HL-60 (cell line): ENCODE measurements at regions not wholly inside any gene's neighbourhood (a gene's known extent, or its start where the extent isn't known, plus 50 kb on each side); places are given as distances from the start of the nearest gene placed in this dataset.

Experiments
- CTCF ChIP-seq: IDR thresholded peaks from one replicate; pipeline ENCODE4 v1.5.1; 2011; ENCODE audit warnings: low read length, control low read depth, inconsistent platforms; ENCODE audit not compliant: insufficient read depth
- GABPA ChIP-seq: IDR thresholded peaks from 2 replicates; pipeline ENCODE4 v1.6.1; 2012; ENCODE audit warnings: low read depth
- POLR2AphosphoS5 ChIP-seq: IDR thresholded peaks from 2 replicates; pipeline ENCODE4 v1.6.1; 2012; ENCODE audit warnings: low read depth
- SPI1 ChIP-seq: IDR thresholded peaks from 2 replicates; pipeline ENCODE4 v1.6.1; 2012; ENCODE audit warnings: low read depth, mild to moderate bottlenecking, borderline replicate concordance

- no peak for TF ChIP-seq POLR2AphosphoS5
- TF ChIP-seq CTCF: no peak
- TF ChIP-seq GABPA: no peak
- TF ChIP-seq SPI1: no peak
Observed at GRCh38 chr7:33770576-33770975, 134.8 kb upstream of the BMPER start.
